SJSA1 (cell line): ENCODE measurements at regions not wholly inside any gene's neighbourhood (a gene's known extent, or its start where the extent isn't known, plus 50 kb on each side); places are given as distances from the start of the nearest gene placed in this dataset.
"Not testable (repeated sequence)": the region's sequence is repeated elsewhere in the genome, so short reads cannot be mapped to it uniquely, and the experiment has no call there.

Experiments used
- DNase-seq, 2 experiments: peaks; one replicate each; pipeline ENCODE4 v3.0.0-alpha.2; 2015 to 2020; ENCODE audit warnings: low spot score in 2 of 2, low read depth in 1 of 2
- H3K27ac ChIP-seq: fragments of 250-450 bp; sonication (Bioruptor Pico); 2 replicates; pipeline ENCODE4 v1.5.1; 2020; ENCODE audit warnings: mild to moderate bottlenecking, moderate library complexity
- H3K27me3 ChIP-seq: fragments of 250-450 bp; sonication (Bioruptor Pico); replicated peaks from 2 replicates; pipeline ENCODE4 v1.5.1; 2020; ENCODE audit warnings: mild to moderate bottlenecking, moderate library complexity
- H3K36me3 ChIP-seq: fragments of 250-450 bp; sonication (Bioruptor Pico); 2 replicates; pipeline ENCODE4 v1.5.1; 2020; ENCODE audit warnings: mild to moderate bottlenecking
- H3K4me1 ChIP-seq: fragments of 250-450 bp; sonication (Bioruptor Pico); replicated peaks from 2 replicates; pipeline ENCODE4 v1.6.1; 2021; ENCODE audit warnings: mild to moderate bottlenecking
- H3K4me3 ChIP-seq: fragments of 250-450 bp; sonication (Bioruptor Pico); 2 replicates; pipeline ENCODE4 v1.5.1; 2020; ENCODE audit warnings: mild to moderate bottlenecking
- H3K9me3 ChIP-seq: fragments of 250-450 bp; sonication (Bioruptor Pico); replicated peaks from 2 replicates; pipeline ENCODE4 v1.5.1; 2020; ENCODE audit warnings: mild to moderate bottlenecking

GRCh38 chr5:166639151-166639550, 1652.3 kb upstream of the WWC1 start:
- Histone ChIP-seq H3K4me1 (no peaks in the 10 kb centered on the region), H3K36me3 (no peaks in the 10 kb centered on the region), H3K27me3 (no peaks in the 10 kb centered on the region), H3K4me3 (no peak overlapping the region), H3K27ac (no peak overlapping the region), H3K9me3 (no peaks in the 10 kb centered on the region)
- no peak for DNase-seq

- H3K9me3 ChIP-seq, H3K4me3 ChIP-seq, H3K27ac ChIP-seq, H3K36me3 ChIP-seq, DNase-seq, H3K27me3 ChIP-seq, H3K4me1 ChIP-seq: not testable (repeated sequence)
Measured at GRCh38 chr5:166640136-166640535, 1651.3 kb upstream of the WWC1 start.

GRCh38 chr5:166648736-166649135, 1642.7 kb upstream of the WWC1 start:
- DNase-seq: no peak
- H3K4me3 ChIP-seq: no peak overlapping the region
- H3K4me1 ChIP-seq: no peaks in the 10 kb centered on the region
- H3K27ac ChIP-seq: no peak overlapping the region
- no peaks in the 10 kb centered on the region; the same call in 1 of the 2 replicates for H3K9me3 ChIP-seq
- no peaks in the 10 kb centered on the region for H3K27me3 ChIP-seq
- H3K36me3 ChIP-seq: no peaks in the 10 kb centered on the region

- H3K36me3 ChIP-seq: no peaks in the 10 kb centered on the region
- no peak for DNase-seq
- no peaks in the 10 kb centered on the region for H3K27me3 ChIP-seq
- H3K4me1 ChIP-seq: no peaks in the 10 kb centered on the region
- H3K4me3 ChIP-seq: no peak overlapping the region
- no peaks in the 10 kb centered on the region; the same call in 1 of the 2 replicates for H3K9me3 ChIP-seq
- H3K27ac ChIP-seq: no peak overlapping the region
Measured at GRCh38 chr5:166649676-166650075, 1641.8 kb upstream of the WWC1 start.

GRCh38 chr5:166651234-166651633, 1640.2 kb upstream of the WWC1 start:
- Histone ChIP-seq H3K4me1 (no peaks in the 10 kb centered on the region), H3K27me3 (no peaks in the 10 kb centered on the region), H3K4me3 (no peak overlapping the region), H3K36me3 (no peaks in the 10 kb centered on the region), H3K9me3 (peaks cover 5% of the 10 kb centered on the region; the same call in 1 of the 2 replicates), H3K27ac (no peak overlapping the region)
- DNase-seq: no peak

- Histone ChIP-seq H3K4me1 (no peaks in the 10 kb centered on the region), H3K4me3 (no peak overlapping the region), H3K36me3 (no peaks in the 10 kb centered on the region), H3K27ac (no peak overlapping the region), H3K9me3 (no peaks in the 10 kb centered on the region; the same call in 1 of the 2 replicates), H3K27me3 (no peaks in the 10 kb centered on the region)
- DNase-seq: no peak
Measured at GRCh38 chr5:166671811-166672210, 1619.6 kb upstream of the WWC1 start.

GRCh38 chr5:166672431-166672830, 1619.0 kb upstream of the WWC1 start:
- Histone ChIP-seq H3K27ac (no peak overlapping the region), H3K9me3 (no peaks in the 10 kb centered on the region; the same call in 1 of the 2 replicates), H3K4me3 (no peak overlapping the region), H3K4me1 (no peaks in the 10 kb centered on the region), H3K36me3 (no peaks in the 10 kb centered on the region), H3K27me3 (no peaks in the 10 kb centered on the region)
- DNase-seq: no peak

GRCh38 chr5:166677891-166678290, 1613.6 kb upstream of the WWC1 start:
- H3K9me3 ChIP-seq: peaks cover 13% of the 10 kb centered on the region
- no peaks in the 10 kb centered on the region for H3K36me3 ChIP-seq
- H3K27me3 ChIP-seq: no peaks in the 10 kb centered on the region
- no peak for DNase-seq
- H3K27ac ChIP-seq: no peak overlapping the region
- H3K4me1 ChIP-seq: no peaks in the 10 kb centered on the region
- no peak overlapping the region for H3K4me3 ChIP-seq

GRCh38 chr5:166679331-166679730, 1612.1 kb upstream of the WWC1 start:
- no peaks in the 10 kb centered on the region for H3K27me3 ChIP-seq
- H3K4me1 ChIP-seq: no peaks in the 10 kb centered on the region
- H3K4me3 ChIP-seq: no peak overlapping the region
- H3K36me3 ChIP-seq: no peaks in the 10 kb centered on the region
- no peak overlapping the region for H3K27ac ChIP-seq
- no peak for DNase-seq
- peaks cover 17% of the 10 kb centered on the region for H3K9me3 ChIP-seq

- H3K9me3 ChIP-seq: no peaks in the 10 kb centered on the region
- H3K36me3 ChIP-seq: no peaks in the 10 kb centered on the region
- H3K27ac ChIP-seq: no peak overlapping the region
- H3K4me1 ChIP-seq: no peaks in the 10 kb centered on the region
- H3K4me3 ChIP-seq: no peak overlapping the region
- no peaks in the 10 kb centered on the region for H3K27me3 ChIP-seq
- DNase-seq: no peak
Measured at GRCh38 chr5:166695326-166695725, 1596.1 kb upstream of the WWC1 start.

GRCh38 chr5:166708291-166708690, 1583.2 kb upstream of the WWC1 start:
- Histone ChIP-seq H3K9me3 (no peaks in the 10 kb centered on the region), H3K4me1 (peaks cover 23% of the 10 kb centered on the region), H3K27me3 (no peaks in the 10 kb centered on the region), H3K36me3 (no peaks in the 10 kb centered on the region), H3K4me3 (no peak overlapping the region), H3K27ac (peak overlapping the region; percentile 59)
- DNase-seq: peak in 1 of 2 experiments; percentile 74

GRCh38 chr5:166709691-166710090, 1581.8 kb upstream of the WWC1 start:
- peak in 1 of 2 experiments; percentile 4 for DNase-seq
- no peak overlapping the region for H3K4me3 ChIP-seq
- H3K9me3 ChIP-seq: no peaks in the 10 kb centered on the region
- H3K36me3 ChIP-seq: no peaks in the 10 kb centered on the region
- H3K27ac ChIP-seq: 0 out of 2 replicates have a peak overlapping the region, but pooled peaks have one; percentile 15
- no peaks in the 10 kb centered on the region for H3K27me3 ChIP-seq
- peaks cover 23% of the 10 kb centered on the region for H3K4me1 ChIP-seq

GRCh38 chr5:166710271-166710670, 1581.2 kb upstream of the WWC1 start:
- H3K27ac ChIP-seq: peak overlapping the region; percentile 15; the same call in 1 of the 2 replicates
- H3K36me3 ChIP-seq: no peaks in the 10 kb centered on the region
- H3K4me1 ChIP-seq: peaks cover 23% of the 10 kb centered on the region
- no peak overlapping the region for H3K4me3 ChIP-seq
- H3K9me3 ChIP-seq: peaks cover 2% of the 10 kb centered on the region; the same call in 1 of the 2 replicates
- peak in 1 of 2 experiments; percentile 28 for DNase-seq
- no peaks in the 10 kb centered on the region for H3K27me3 ChIP-seq

GRCh38 chr5:166712447-166713185, 1578.8 kb upstream of the WWC1 start:
- no peaks in the 10 kb centered on the region for H3K36me3 ChIP-seq
- H3K4me3 ChIP-seq: no peak overlapping the region
- peaks cover 8% of the 10 kb centered on the region; the same call in 1 of the 2 replicates for H3K9me3 ChIP-seq
- no peak overlapping the region for H3K27ac ChIP-seq
- no peaks in the 10 kb centered on the region for H3K27me3 ChIP-seq
- DNase-seq: no peak
- peaks cover 23% of the 10 kb centered on the region for H3K4me1 ChIP-seq
